Transverse colon (tissue), 4 donors: ENCODE measurements at regions not wholly inside any gene's neighbourhood (a gene's known extent, or its start where the extent isn't known, plus 50 kb on each side); places are given as distances from the start of the nearest gene placed in this dataset.
"Not testable (repeated sequence)": the region's sequence is repeated elsewhere in the genome, so short reads cannot be mapped to it uniquely, and the experiment has no call there.

Experiments
- DNase-seq: peaks from one replicate; pipeline ENCODE4 v3.0.0-alpha.2; 2019
- H3K27ac ChIP-seq, 4 donors: fragments of 200-600 bp; sonication (generic); 2 replicates each; pipeline ENCODE4 v1.5.1; 2016 to 2018; ENCODE audit warnings: inconsistent platforms in 4 of 4
- H3K27me3 ChIP-seq: fragments of 200-600 bp; sonication (generic); 2 replicates; pipeline ENCODE4 v1.5.1; 2017; ENCODE audit warnings: inconsistent platforms
- H3K36me3 ChIP-seq, 4 donors: fragments of 200-600 bp; sonication (generic); 2 replicates each; pipeline ENCODE4 v1.5.1; 2017 to 2019; ENCODE audit warnings: inconsistent platforms in 4 of 4
- H3K4me1 ChIP-seq, 4 donors: fragments of 200-600 bp; sonication (generic); 2 replicates each; pipeline ENCODE4 v1.5.1; 2017 to 2020; ENCODE audit warnings: inconsistent platforms in 4 of 4
- H3K4me3 ChIP-seq, 4 donors: fragments of 200-600 bp; sonication (generic); 1 replicate in 1 of 4; 2 replicates in 3 of 4; pipeline versions ENCODE4 v1.5.1 to v1.6.1; 2017 to 2019; ENCODE audit warnings: inconsistent platforms in 4 of 4
- H3K9me3 ChIP-seq, 2 donors: fragments of 200-600 bp; sonication (generic); 2 replicates each; pipeline ENCODE4 v1.5.1; 2017 to 2019; ENCODE audit warnings: inconsistent platforms in 2 of 2
- WGBS, 2 donors: methylation state at CpG; one replicate each; pipeline ENCODE4 v1.1.5; 2018; ENCODE audit warnings: low coverage in 1 of 2; 5-methylcytosine and 5-hydroxymethylcytosine counted together
- in situ Hi-C, 4 donors: fragments of 200-750 bp; cut with MboI; loops; one replicate each; pipeline versions ENCODE4 v1.15.0 to v1.15.1; 2017; ENCODE audit warnings: low sequenced_read_pairs in 3 of 4, low pct_ligation_motif_present in 1 of 4, low pct_unique_long_range_greater_than_20kb in 1 of 4
- intact Hi-C: fragments of 100-400 bp; cut with DNase I; formaldehyde crosslinking; loops from one replicate; pipeline ENCODE4 v1.15.1; 2023; ENCODE audit warnings: low total_unique reads

DNA sequence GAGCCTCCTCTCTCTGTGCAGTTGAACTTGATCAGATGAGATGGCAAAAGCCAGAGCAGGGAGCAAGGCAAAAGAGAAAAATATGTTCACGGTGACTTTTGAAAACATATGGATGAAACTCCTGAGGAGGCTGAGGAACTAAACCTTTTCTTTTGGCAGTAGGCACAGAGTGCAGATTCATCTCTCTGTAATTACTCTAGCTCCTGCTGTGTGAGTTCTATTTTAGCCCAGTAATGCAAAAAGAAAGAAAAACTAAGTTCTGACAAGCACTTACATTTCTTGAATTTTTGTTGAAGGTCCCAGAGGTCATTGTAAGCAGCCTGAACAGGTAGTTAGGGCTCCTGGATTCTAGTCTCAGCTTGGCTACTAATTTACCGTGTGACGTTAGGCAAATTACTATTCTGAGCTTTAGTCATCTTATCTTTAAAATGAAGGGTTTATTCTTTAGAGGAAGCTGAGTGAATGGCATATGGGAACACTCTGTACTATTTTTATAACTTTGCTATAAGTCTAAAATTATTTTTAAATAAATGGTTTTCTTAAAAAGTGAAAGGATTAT lies 114.7 kb upstream of the NBPF26 start:
- H3K4me3 ChIP-seq, H3K4me1 ChIP-seq, H3K27ac ChIP-seq, H3K9me3 ChIP-seq, intact Hi-C loops, H3K27me3 ChIP-seq, H3K36me3 ChIP-seq, DNase-seq, in situ Hi-C loops: not testable (repeated sequence)
- WGBS, 2 donors: no CpG with 5 or more reads among the region's 3 CpGs

DNA sequence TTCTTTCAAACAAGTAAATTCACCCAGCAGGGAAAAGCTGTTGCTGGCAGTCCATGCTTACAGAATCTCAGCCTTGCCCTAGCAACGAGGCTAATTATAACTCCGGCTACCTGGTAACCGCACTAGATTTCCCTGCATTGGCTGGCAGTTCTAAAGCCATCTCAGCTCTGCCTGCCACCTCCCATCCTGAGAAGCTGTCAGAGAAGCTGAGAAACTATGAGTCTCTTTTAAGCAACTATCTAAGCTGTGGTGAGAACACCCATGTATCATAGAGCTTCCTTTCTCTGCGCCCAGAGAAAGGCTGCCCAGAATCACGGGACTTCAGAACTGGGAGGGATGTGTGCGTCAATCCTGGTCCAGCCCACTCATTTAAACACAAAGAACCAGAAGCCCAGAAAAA lies 113.9 kb upstream of the NBPF26 start:
- H3K27ac ChIP-seq, H3K4me1 ChIP-seq, H3K36me3 ChIP-seq, in situ Hi-C loops, DNase-seq, H3K4me3 ChIP-seq, intact Hi-C loops, H3K9me3 ChIP-seq, H3K27me3 ChIP-seq: not testable (repeated sequence)
- no CpG with 5 or more reads among the region's 6 CpGs for WGBS, 2 donors

DNA sequence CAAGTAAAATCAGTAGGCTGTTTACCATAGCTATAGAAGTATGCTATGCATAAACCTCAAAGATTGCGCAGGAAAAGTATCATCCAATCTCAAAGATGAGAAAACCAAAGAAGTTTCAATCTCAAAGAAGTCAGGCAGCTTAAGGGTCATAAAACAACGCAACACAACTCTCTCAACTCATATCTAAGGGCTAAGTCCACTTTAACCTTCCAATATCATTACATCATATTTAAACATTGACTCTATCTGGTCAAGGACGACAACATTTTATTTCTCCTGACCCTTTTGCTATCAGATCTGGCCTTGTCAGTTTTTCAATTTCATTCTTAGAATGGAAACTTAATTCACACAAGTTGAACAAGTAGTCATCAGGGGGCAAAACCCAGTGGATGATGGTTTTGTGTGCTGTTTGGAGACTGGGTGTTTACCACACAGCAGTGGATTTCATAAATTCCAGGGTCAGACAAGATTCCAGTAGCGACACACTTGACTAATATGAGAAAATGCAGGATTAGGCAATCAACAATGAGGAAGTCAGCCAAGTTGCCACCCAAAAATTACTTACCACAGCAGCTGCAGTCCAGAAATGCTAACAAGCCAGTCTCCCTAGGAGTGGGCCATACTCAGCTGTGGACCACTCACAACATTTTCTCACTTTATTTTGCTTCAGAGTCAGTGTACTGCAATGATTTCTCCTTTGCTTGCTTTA lies 108.7 kb upstream of the NBPF26 start:
- H3K36me3 ChIP-seq, DNase-seq, intact Hi-C loops, H3K4me1 ChIP-seq, H3K4me3 ChIP-seq, H3K9me3 ChIP-seq, H3K27me3 ChIP-seq, in situ Hi-C loops, H3K27ac ChIP-seq: not testable (repeated sequence)
- WGBS, 2 donors: no CpG with 5 or more reads among the region's 4 CpGs

DNA sequence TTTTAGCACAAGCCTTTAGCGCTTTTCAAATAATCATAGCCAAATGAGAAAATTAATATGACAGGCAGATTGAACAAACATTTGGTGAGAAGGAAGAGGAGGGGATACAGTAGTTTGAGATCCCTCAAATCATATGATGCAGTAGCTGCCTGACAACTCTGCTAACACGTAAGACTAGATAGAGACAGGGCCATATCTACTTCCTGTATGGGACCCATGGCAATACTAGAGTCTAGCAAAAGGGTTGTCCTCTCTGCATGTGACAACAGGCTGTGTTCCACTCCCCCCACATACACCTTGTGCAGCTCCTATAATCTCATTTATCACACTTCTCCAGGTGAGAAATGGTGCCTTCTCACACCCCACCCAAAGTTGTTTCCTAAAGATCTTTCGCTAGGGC lies 106.3 kb upstream of the NBPF26 start:
- intact Hi-C loops, H3K36me3 ChIP-seq, H3K27ac ChIP-seq, H3K9me3 ChIP-seq, DNase-seq, H3K4me3 ChIP-seq, H3K4me1 ChIP-seq, in situ Hi-C loops, H3K27me3 ChIP-seq: not testable (repeated sequence)
- WGBS, 2 donors: no CpG with 5 or more reads among the region's 3 CpGs

DNA sequence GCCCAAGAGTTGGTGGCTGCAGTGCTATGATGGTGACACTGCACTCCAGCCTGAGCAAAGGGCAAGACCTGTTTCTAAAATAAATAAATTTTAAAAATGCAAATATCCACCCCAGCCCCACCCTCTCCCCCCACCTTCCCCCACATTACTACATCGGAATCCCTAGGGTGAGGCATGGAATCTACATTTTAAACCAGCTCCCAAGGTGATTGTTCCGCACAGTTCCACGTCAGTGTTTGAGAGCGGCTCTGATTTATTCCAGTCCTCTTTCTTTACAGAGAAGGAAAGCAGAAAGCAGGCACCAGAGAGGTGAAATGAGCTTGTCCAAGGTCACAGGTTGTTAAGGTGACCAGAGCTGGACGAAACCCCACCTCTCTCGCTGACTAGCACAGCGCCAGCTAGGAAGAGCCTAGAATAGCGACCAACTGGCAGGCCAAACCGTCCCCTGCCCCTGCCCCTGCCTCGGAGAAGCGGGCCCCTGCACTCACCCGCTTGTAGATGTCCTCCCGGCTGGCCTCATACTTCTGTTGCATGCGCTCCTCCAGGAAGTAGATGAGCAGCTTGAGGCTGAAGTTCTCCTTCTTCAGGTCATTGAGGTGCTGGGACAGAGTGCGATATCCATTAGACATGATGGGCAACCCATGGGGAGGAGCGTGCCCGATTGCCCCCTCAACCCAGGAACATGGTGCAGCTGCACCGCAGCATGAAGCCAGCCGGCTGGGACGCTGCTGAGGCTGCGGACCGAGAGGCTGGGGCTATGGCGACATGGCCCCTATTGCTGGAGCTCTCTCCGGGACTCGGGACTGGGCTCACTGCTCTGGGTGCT lies 103.7 kb upstream of the NBPF26 start:
- not testable (repeated sequence) for H3K36me3 ChIP-seq
- no CpG with 5 or more reads among the region's 25 CpGs for WGBS, 2 donors

DNA sequence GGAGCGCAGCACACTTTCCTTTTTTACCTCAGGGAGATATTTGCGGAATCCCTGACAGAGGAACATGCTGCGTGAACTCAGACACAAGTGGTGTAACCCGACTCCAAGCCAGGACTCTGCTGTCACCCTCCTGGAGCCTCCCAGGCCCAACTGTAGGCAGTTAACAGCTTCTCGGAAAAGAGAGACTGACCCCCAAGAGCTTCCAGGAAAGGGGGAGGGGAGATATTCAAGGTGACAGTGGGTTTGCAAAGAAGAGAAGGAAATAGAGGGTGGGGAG lies 103.1 kb upstream of the NBPF26 start:
- H3K27me3 ChIP-seq, H3K27ac ChIP-seq, H3K36me3 ChIP-seq, in situ Hi-C loops, H3K4me3 ChIP-seq, H3K4me1 ChIP-seq, DNase-seq, intact Hi-C loops, H3K9me3 ChIP-seq: not testable (repeated sequence)
- no CpG with 5 or more reads among the region's 5 CpGs for WGBS, 2 donors

More for the DNA sequence above, 103.7 kb upstream of the NBPF26 start:
- H3K4me3 ChIP-seq, intact Hi-C loops, H3K9me3 ChIP-seq, H3K4me1 ChIP-seq, H3K27me3 ChIP-seq, DNase-seq, in situ Hi-C loops, H3K27ac ChIP-seq: not testable (repeated sequence)

DNA sequence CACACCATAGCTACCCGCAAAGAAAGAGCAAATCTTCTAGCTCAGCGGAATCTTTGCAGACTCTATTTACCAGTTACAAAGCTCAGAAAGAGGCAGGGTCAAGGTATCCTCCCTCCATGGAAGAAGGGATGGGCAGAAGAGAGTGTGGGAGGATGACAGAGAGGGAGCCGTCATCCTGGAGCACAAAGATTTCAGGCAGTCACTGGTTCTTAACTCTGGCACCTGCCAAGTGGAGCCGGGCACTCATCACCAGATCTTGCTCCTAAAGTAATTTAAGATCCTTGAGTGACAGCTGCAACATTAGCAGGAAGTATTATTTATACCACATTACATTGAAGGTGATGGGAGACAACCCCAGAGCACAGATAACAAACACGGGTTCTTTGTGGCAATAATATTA lies 102.5 kb upstream of the NBPF26 start:
- H3K36me3 ChIP-seq, H3K9me3 ChIP-seq, intact Hi-C loops, in situ Hi-C loops, H3K27ac ChIP-seq, H3K4me3 ChIP-seq, H3K4me1 ChIP-seq, H3K27me3 ChIP-seq, DNase-seq: not testable (repeated sequence)
- no CpG with 5 or more reads among the region's 5 CpGs for WGBS, 2 donors

DNA sequence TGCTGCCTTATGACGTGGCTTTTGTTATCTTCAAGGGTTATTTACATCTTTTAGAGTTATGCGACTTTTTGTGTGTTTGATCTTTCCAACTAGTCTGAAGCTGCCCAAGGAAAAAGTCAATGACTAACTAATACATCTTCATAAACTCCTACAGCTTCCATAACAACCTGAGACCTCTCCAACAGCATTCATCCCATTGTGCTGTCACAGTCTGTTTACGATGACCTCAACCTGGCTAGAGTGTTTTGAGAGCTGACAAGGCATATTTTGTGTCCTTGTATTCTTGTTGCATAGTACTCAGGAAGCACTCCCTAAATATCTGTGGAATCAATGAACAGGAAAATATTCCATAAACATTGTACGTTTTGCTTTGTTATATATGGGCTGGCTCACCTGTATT lies 100.2 kb upstream of the NBPF26 start:
- H3K4me1 ChIP-seq, H3K9me3 ChIP-seq, intact Hi-C loops, H3K27ac ChIP-seq, DNase-seq, H3K27me3 ChIP-seq, in situ Hi-C loops, H3K4me3 ChIP-seq, H3K36me3 ChIP-seq: not testable (repeated sequence)
- WGBS, 2 donors: no CpG with 5 or more reads among the region's 4 CpGs

DNA sequence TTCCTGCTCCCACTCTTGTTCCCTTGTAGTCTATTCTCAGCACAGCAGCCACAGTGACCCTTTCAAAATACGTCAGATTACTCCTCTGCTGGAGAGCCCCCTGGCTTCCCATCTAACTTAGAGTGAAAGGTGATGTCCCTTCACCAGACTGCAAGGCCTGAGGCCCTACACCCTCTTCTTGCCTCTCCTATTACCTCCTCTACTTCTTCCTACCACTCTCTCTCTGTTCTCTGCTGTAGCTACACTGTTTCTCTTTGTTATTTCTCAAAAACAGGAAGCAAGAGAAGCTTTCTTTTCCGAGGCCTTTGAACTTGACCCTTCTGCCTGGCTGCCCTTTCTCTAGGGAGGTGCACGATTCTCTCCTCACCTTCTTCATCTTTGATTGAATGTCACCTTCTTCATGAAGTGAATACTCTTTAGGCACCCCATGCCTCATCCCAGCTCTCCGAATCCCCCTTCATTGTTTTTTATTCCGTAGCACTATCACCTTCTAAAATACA lies 99.1 kb upstream of the NBPF26 start:
- H3K27ac ChIP-seq, H3K4me3 ChIP-seq, H3K36me3 ChIP-seq, intact Hi-C loops, H3K9me3 ChIP-seq, H3K4me1 ChIP-seq, in situ Hi-C loops, DNase-seq, H3K27me3 ChIP-seq: not testable (repeated sequence)
- no CpG with 5 or more reads among the region's 5 CpGs for WGBS, 2 donors

DNA sequence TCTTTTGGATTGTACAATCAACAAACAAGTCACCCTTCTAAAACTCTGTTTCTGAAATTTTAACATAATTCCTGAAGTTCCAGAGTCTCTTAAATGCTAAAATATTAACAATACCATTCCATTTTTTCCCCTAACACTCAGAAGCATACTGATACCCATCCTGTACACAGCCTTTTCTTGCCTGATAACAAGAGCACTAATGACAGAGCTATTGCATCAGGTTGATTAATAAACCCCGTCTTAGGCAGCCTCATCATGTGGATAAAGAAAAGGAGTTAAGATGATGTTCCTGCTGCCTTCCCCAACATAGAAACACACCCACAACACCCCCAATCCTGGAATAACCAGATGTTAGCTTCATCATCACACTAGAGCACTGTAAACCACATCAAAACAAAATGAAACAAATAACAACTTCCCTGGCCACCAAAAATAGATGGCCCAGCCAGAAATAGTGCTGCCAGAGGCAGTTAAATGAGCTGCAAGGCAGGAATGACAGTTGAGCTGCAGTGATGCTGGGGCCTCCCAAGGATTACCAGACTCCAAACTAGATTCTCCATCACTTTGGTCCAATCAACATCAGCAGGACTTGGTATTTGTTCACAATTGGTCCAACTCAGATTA lies 93.8 kb upstream of the NBPF26 start:
- H3K27ac ChIP-seq, DNase-seq, intact Hi-C loops, H3K9me3 ChIP-seq, H3K4me1 ChIP-seq, H3K27me3 ChIP-seq, in situ Hi-C loops, H3K36me3 ChIP-seq, H3K4me3 ChIP-seq: not testable (repeated sequence)
- no CpG with 5 or more reads among the region's 1 CpG for WGBS, 2 donors
